ENCODE measurements at regions not wholly inside any gene's neighbourhood (a gene's known extent, or its start where the extent isn't known, plus 50 kb on each side); places are given as distances from the start of the nearest gene placed in this dataset.

- TF ChIP-seq CTCF (IDR thresholded peaks at IDR 0.05) (no peak), POLR2A (IDR thresholded peaks at IDR 0.05) (no peak), EP300 (IDR thresholded peaks at IDR 0.05) (no peak)
Measured at GRCh38 chr2:223243233-223243632, 191.2 kb downstream of the KCNE4 start.
